K562 (cell line): ENCODE measurements at regions not wholly inside any gene's neighbourhood (a gene's known extent, or its start where the extent isn't known, plus 50 kb on each side); places are given as distances from the start of the nearest gene placed in this dataset.

Experiments
- ATAC-seq: fragments of 200-7000 bp; cut with Tn5 transposase; 3 replicates; pipeline ENCODE4 v1.9.1; 2020; ENCODE audit warnings: moderate library complexity
- BruUV-seq: library from RNA; stranded (reverse); fragments of 400-500 nt; replicated peaks from 2 replicates; lab custom pipeline; 2021; lab: Mats Ljungman, UMichigan
- CTCF ChIA-PET: fragments of 300-600 bp; formaldehyde crosslinking; extraction: SDS; loops from one replicate; lab custom pipeline; 2021; ENCODE audit warnings: low intra/inter-chr PET ratio; lab: Yijun Ruan, JAX
- POLR2A ChIA-PET: fragments of 300-600, 350-650 bp; sonication (Branson Sonifier 250); formaldehyde crosslinking; extraction: SDS; loops from one replicate; lab custom pipeline; 2021; ENCODE audit warnings: antibody characterized with exemption, inconsistent platforms; lab: Yijun Ruan, JAX
- DNase-seq, 4 experiments: peaks; one replicate each; pipeline versions ENCODE4 v3.0.0 to v3.0.0-alpha.2; 2011 to 2018; ENCODE audit warnings: low spot score in 3 of 4, mixed read lengths in 3 of 4; ENCODE audit errors: extremely low read depth in 1 of 4
- FAIRE-seq: peaks from 2 replicates; lab custom pipeline; 2011; peaks lifted over from hg19 to GRCh38; lab: Jason Lieb, UNC
- H2AFZ ChIP-seq: 2 replicates; pipeline ENCODE4 v1.6.0; 2011; ENCODE audit warnings: low read depth, low read length, control low read depth, inconsistent platforms
- H3K27ac ChIP-seq: fragments of 200-600 bp; 3 replicates; pipeline ENCODE4 v1.8.0; 2011; ENCODE audit warnings: low read depth, mild to moderate bottlenecking, control low read depth, inconsistent platforms, low read length, moderate library complexity, mixed read lengths; ENCODE audit errors: extremely low read depth
- H3K27me3 ChIP-seq, 2 experiments: fragments of 300-600 bp in 1 of 2; 2 replicates in 1 of 2; 3 replicates in 1 of 2; pipeline versions ENCODE4 v1.6.0 to v1.8.0; 2011; ENCODE audit warnings: inconsistent platforms in 2 of 2, low read length in 2 of 2, mild to moderate bottlenecking in 1 of 2, mixed read lengths in 1 of 2, moderate library complexity in 1 of 2; ENCODE audit not compliant: control insufficient read depth in 2 of 2, insufficient read depth in 2 of 2
- H3K36me3 ChIP-seq: fragments of 300-600 bp; 3 replicates; pipeline ENCODE4 v1.8.0; 2011; ENCODE audit warnings: mild to moderate bottlenecking, low read length, inconsistent platforms; ENCODE audit not compliant: control insufficient read depth, insufficient read depth
- H3K4me1 ChIP-seq, 2 experiments: fragments of 200-600 bp in 1 of 2; replicated peaks in 1 of 2; 2 replicates in 1 of 2; 3 replicates in 1 of 2; pipeline versions ENCODE4 v1.5.1 to v1.8.0; 2011; ENCODE audit warnings: inconsistent platforms in 2 of 2, low read length in 2 of 2, mild to moderate bottlenecking in 1 of 2, mixed read lengths in 1 of 2, moderate library complexity in 1 of 2; ENCODE audit not compliant: control insufficient read depth in 2 of 2, insufficient read depth in 2 of 2
- H3K4me2 ChIP-seq: 2 replicates; pipeline ENCODE4 v1.6.1; 2011; ENCODE audit warnings: low read length, control low read depth, inconsistent platforms, mixed read lengths; ENCODE audit not compliant: insufficient read depth
- H3K4me3 ChIP-seq: fragments of 200-600 bp; sonication (generic), shearing (Covaris generic); 2 replicates; pipeline ENCODE4 v1.5.1; 2016; ENCODE audit warnings: control low read depth, inconsistent platforms
- H3K79me2 ChIP-seq: fragments of 200-600 bp; 3 replicates; pipeline ENCODE4 v1.8.0; 2011; ENCODE audit warnings: low read length, inconsistent platforms; ENCODE audit not compliant: control insufficient read depth, insufficient read depth
- H3K9ac ChIP-seq, 2 experiments: 2 replicates each; pipeline versions ENCODE4 v1.6.0 to v1.6.1; 2011; ENCODE audit warnings: low read depth in 2 of 2, low read length in 2 of 2, control low read depth in 1 of 2, inconsistent platforms in 1 of 2, mild to moderate bottlenecking in 1 of 2, mixed read lengths in 1 of 2; ENCODE audit not compliant: insufficient read depth in 1 of 2
- H3K9me1 ChIP-seq: one replicate; pipeline ENCODE4 v1.6.0; 2011; ENCODE audit warnings: inconsistent platforms, mild to moderate bottlenecking, low read length, moderate library complexity; ENCODE audit not compliant: control insufficient read depth, insufficient read depth
- H3K9me3 ChIP-seq: replicated peaks from 2 replicates; pipeline ENCODE4 v1.5.1; 2011; ENCODE audit warnings: low read depth, low read length, inconsistent platforms; ENCODE audit not compliant: control insufficient read depth, insufficient read depth
- H4K20me1 ChIP-seq: replicated peaks from 2 replicates; pipeline ENCODE4 v1.6.1; 2011; ENCODE audit warnings: low read length, inconsistent platforms, mixed read lengths; ENCODE audit not compliant: control insufficient read depth, insufficient read depth
- CTCF ChIP-seq, 3 experiments: IDR thresholded peaks in 2 of 3; conservative IDR thresholded peaks in 1 of 3; 2 replicates each; pipeline ENCODE4 v1.5.1; 2011 to 2012; ENCODE audit warnings: low read length in 3 of 3, mild to moderate bottlenecking in 3 of 3, control low read depth in 2 of 3, improper control_type of control experiment in 1 of 3, inconsistent platforms in 1 of 3, low read depth in 1 of 3, mixed read lengths in 1 of 3, moderate library complexity in 1 of 3; ENCODE audit not compliant: insufficient read depth in 2 of 3
- FUS ChIP-seq: fragments of 200-400 bp; formaldehyde crosslinking; optimal IDR thresholded peaks from 2 replicates; pipeline ENCODE3; 2017; ENCODE audit warnings: low read depth, low read length
- NFATC3 ChIP-seq: fragments of 450-650 bp; IDR thresholded peaks from 2 replicates; pipeline ENCODE4 v1.6.1; 2017; ENCODE audit warnings: mild to moderate bottlenecking
- PPARD ChIP-seq: fragments of 250-450 bp; sonication (Bioruptor Pico); IDR thresholded peaks from 2 replicates; pipeline ENCODE4 v1.8.0; 2022; ENCODE audit warnings: inconsistent platforms, mild to moderate bottlenecking, moderate library complexity
- SMARCE1 ChIP-seq: fragments of 450-650 bp; IDR thresholded peaks from 2 replicates; pipeline ENCODE4 v1.7.1; 2016; ENCODE audit warnings: mild to moderate bottlenecking
- ZC3H11A ChIP-seq: IDR thresholded peaks from 2 replicates; pipeline ENCODE4 v1.6.1; 2012; ENCODE audit warnings: low read depth, low read length, improper control_type of control experiment
- WGBS: fragments of 100-300 bp; shearing (Covaris generic); methylation state at CpG from one replicate; pipeline ENCODE4 v1.1.6; 2016; ENCODE audit warnings: low coverage, mixed read lengths; ENCODE audit not compliant: insufficient coverage; ENCODE audit errors: missing lambda C conversion rate; 5-methylcytosine and 5-hydroxymethylcytosine counted together
- in situ Hi-C: fragments of 300-500 bp; cut with MboI; formaldehyde crosslinking; loops from 4 replicates; pipeline ENCODE4 v1.15.0; 2018; ENCODE audit warnings: inconsistent platforms, mixed read lengths
- intact Hi-C: fragments of 100-400 bp; cut with micrococcal nuclease; formaldehyde crosslinking; loops from 2 replicates; pipeline ENCODE4 v1.14.2; 2022

DNA sequence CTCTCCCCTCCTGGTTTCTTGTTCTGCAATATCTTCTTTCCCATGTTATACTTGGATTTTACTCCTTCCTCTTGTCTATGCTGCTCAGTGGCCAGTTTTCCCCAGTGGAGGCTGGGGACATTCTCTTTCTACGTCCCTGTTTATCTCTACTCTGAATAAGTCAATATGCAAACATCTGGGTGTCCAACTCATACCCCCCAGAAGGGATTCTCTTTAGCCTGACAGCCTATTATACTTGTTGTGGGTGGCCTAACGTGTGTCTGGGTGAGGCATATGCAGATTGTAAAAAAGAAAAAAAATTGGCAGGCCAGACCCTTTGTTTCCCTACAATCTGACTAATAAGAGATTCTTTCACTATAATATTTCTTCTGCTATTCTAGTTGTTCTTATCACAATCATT is 134.2 kb upstream of the MAF start (continued):
- TF ChIP-seq CTCF (IDR thresholded peaks at IDR 0.05 in 2 of 3, conservative IDR thresholded peaks at IDR 0.05 in 1 of 3; ENCODE audit: insufficient read depth in 2 of 3, low read depth in 1 of 3, low read length in 3 of 3), result no peak
- no peak for TF ChIP-seq ZC3H11A

GRCh38 chr16:79728923-79729240 is 128.3 kb upstream of the MAF start:
- DNase-seq (no peak), ATAC-seq (no peak), FAIRE-seq (no peak)
- no peak overlapping the region for H3K9ac ChIP-seq
- no peak overlapping the region for H3K4me3 ChIP-seq
- CTCF ChIA-PET, result no interaction called here
- in situ Hi-C loops (no loop called here), intact Hi-C loops (no loop called here)
- POLR2A ChIA-PET, result interaction anchor here (1.1 kb wide), 1 partner anchor 8 kb away, joined by 3 read pairs; no protein-coding TSS in a partner anchor
- WGBS, result 0% methylated on average over 2 of the region's 2 CpGs
- no peaks in the 10 kb centered on the region for H4K20me1 ChIP-seq
- no peak overlapping the region for H2AFZ ChIP-seq
- H3K9me1 ChIP-seq, result no peaks in the 10 kb centered on the region
- no peaks in the 10 kb centered on the region for H3K79me2 ChIP-seq
- H3K9me3 ChIP-seq, result no peaks in the 10 kb centered on the region
- no peaks in the 10 kb centered on the region for H3K4me1 ChIP-seq
- no peak overlapping the region for H3K27ac ChIP-seq
- H3K36me3 ChIP-seq, result no peaks in the 10 kb centered on the region
- no peak overlapping the region for H3K4me2 ChIP-seq
- no peaks in the 10 kb centered on the region; a peak in 1 of 5 replicates for H3K27me3 ChIP-seq
- no TSS peak for BruUV-seq
- no peak for TF ChIP-seq NFATC3
- no peak for TF ChIP-seq PPARD (CRISPR knock-in tag)
- TF ChIP-seq FUS, result no peak
- TF ChIP-seq SMARCE1, result no peak
- TF ChIP-seq, all 486 proteins: peak for 0
